Large intestine (tissue), 3 donors: ENCODE measurements at regions not wholly inside any gene's neighbourhood (a gene's known extent, or its start where the extent isn't known, plus 50 kb on each side); places are given as distances from the start of the nearest gene placed in this dataset.

ENCODE experiments used
- DNase-seq, 2 donors: peaks; one replicate each; pipeline versions ENCODE4 v3.0.0 to v3.0.0-alpha.2; 2013
- H3K27ac ChIP-seq: one replicate; pipeline ENCODE4 v1.5.1; 2013; ENCODE audit warnings: low read length
- H3K27me3 ChIP-seq: 2 replicates; pipeline ENCODE4 v1.6.1; 2013; ENCODE audit warnings: low read length; ENCODE audit not compliant: control insufficient read depth, insufficient read depth
- H3K36me3 ChIP-seq: 2 replicates; pipeline ENCODE4 v1.6.1; 2013; ENCODE audit warnings: low read length; ENCODE audit not compliant: control insufficient read depth, insufficient read depth
- H3K4me1 ChIP-seq: one replicate; pipeline ENCODE4 v1.6.1; 2013; ENCODE audit warnings: low read length; ENCODE audit not compliant: control insufficient read depth, insufficient read depth
- H3K4me3 ChIP-seq: one replicate; pipeline ENCODE4 v1.5.1; 2013; ENCODE audit warnings: low read length
- H3K9me3 ChIP-seq: one replicate; pipeline ENCODE4 v1.6.1; 2013; ENCODE audit warnings: mild to moderate bottlenecking, low read depth, low read length, moderate library complexity; ENCODE audit not compliant: control insufficient read depth
- WGBS: methylation state at CpG from one replicate; pipeline ENCODE4 v1.1.5; 2013; ENCODE audit warnings: low lambda C conversion rate; ENCODE audit not compliant: insufficient coverage; 5-methylcytosine and 5-hydroxymethylcytosine counted together

- H3K4me1 ChIP-seq = peaks cover 10% of the 10 kb centered on the region
- H3K9me3 ChIP-seq = no peaks in the 10 kb centered on the region
- no peak overlapping the region for H3K27ac ChIP-seq
- H3K4me3 ChIP-seq = no peak overlapping the region
- no peaks in the 10 kb centered on the region for H3K36me3 ChIP-seq
- no peaks in the 10 kb centered on the region for H3K27me3 ChIP-seq
- DNase-seq = no peak
- no CpG with 5 or more reads among the region's 7 CpGs for WGBS
Measured at GRCh38 chr11:127993788-127994187, 593.6 kb downstream of the ETS1 start.

- no CpG with 5 or more reads among the region's 5 CpGs for WGBS
- peaks cover 10% of the 10 kb centered on the region for H3K4me1 ChIP-seq
- no peak for DNase-seq
- no peak overlapping the region for H3K4me3 ChIP-seq
- no peaks in the 10 kb centered on the region for H3K36me3 ChIP-seq
- H3K27ac ChIP-seq = no peak overlapping the region
- H3K27me3 ChIP-seq = no peaks in the 10 kb centered on the region
- no peaks in the 10 kb centered on the region for H3K9me3 ChIP-seq
Measured at GRCh38 chr11:127993281-127993680, 594.1 kb downstream of the ETS1 start.

DNA sequence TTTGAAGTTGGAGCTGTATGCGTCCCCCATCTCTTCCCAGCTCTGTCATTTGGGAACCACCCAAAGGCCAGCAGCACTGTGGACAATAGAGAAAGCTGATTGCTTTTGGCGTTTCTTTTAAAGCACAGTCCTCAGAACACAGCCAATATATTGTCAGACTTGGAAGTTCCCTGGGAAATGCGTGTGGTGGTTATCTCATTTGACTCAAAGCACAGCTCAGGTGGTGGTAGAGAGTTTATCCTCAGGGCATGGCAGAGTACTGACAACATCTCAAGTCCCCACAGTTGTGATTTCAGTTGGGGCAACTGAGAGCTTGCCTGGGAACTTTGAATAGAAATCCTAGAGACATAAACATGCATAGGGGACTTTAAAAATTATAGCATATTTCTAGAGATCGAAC is 601.3 kb downstream of the ETS1 start:
- no peak for DNase-seq
- H3K4me1 ChIP-seq = no peaks in the 10 kb centered on the region
- no peaks in the 10 kb centered on the region for H3K9me3 ChIP-seq
- 100% methylated on average over 1 of the region's 4 CpGs for WGBS
- no peaks in the 10 kb centered on the region for H3K36me3 ChIP-seq
- H3K27me3 ChIP-seq = no peaks in the 10 kb centered on the region
- H3K27ac ChIP-seq = no peak overlapping the region
- H3K4me3 ChIP-seq = no peak overlapping the region

DNA sequence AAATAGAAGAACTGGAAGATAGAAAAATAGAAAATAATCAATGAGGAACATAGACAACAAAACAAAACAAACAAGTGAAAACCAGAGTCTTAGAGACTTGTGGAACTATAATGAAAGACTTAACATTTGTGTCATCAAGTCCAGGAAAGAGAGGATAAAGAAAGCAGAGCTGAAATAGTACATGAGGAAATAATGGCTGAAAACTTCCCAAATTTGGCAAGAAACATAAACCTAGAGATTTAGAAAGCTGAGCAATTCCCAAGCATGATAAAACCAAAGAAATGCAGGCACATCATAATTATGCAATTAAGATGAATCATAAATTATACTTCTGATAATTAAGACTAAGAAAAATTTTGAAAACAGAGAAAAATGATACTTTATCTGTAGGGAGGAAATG is 614.5 kb downstream of the ETS1 start:
- no peaks in the 10 kb centered on the region for H3K36me3 ChIP-seq
- no peaks in the 10 kb centered on the region for H3K9me3 ChIP-seq
- no peaks in the 10 kb centered on the region for H3K4me1 ChIP-seq
- no peak overlapping the region for H3K4me3 ChIP-seq
- H3K27me3 ChIP-seq = no peaks in the 10 kb centered on the region
- no peak overlapping the region for H3K27ac ChIP-seq
- no peak for DNase-seq

- Histone ChIP-seq H3K27ac (no peak overlapping the region), H3K9me3 (no peaks in the 10 kb centered on the region), H3K4me1 (no peaks in the 10 kb centered on the region), H3K36me3 (no peaks in the 10 kb centered on the region), H3K27me3 (no peaks in the 10 kb centered on the region), H3K4me3 (no peak overlapping the region)
- DNase-seq = no peak
- 80% methylated on average over 1 of the region's 5 CpGs for WGBS
Measured at GRCh38 chr11:127971448-127971847, 615.9 kb downstream of the ETS1 start.

DNA sequence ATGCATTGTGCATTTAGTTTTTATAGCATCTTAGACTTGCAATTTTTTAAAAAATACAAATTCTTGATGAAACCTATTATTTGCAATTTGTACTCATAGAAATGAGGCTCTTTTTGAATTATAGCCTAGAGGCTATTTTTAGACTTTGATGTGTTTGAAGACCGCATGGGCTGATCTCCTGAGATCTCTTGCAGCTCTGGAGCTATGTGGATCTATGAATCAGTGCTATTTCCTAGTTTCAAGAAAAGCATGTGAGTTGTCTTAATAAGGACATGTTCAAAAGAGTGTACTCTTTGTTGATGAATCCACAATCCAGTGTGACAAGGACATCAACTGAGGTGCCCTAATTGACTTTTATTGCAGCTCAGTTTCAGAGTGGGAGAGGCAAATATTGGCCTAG is 620.5 kb downstream of the ETS1 start:
- Histone ChIP-seq H3K9me3 (no peaks in the 10 kb centered on the region), H3K27ac (no peak overlapping the region), H3K4me1 (no peaks in the 10 kb centered on the region), H3K4me3 (no peak overlapping the region), H3K36me3 (no peaks in the 10 kb centered on the region), H3K27me3 (no peaks in the 10 kb centered on the region)
- no CpG with 5 or more reads among the region's 1 CpG for WGBS
- DNase-seq = no peak

- no peak overlapping the region for H3K27ac ChIP-seq
- H3K36me3 ChIP-seq = no peaks in the 10 kb centered on the region
- no peak for DNase-seq
- no peaks in the 10 kb centered on the region for H3K27me3 ChIP-seq
- no peaks in the 10 kb centered on the region for H3K9me3 ChIP-seq
- no peak overlapping the region for H3K4me3 ChIP-seq
- no peaks in the 10 kb centered on the region for H3K4me1 ChIP-seq
- WGBS = 87% methylated on average over 1 of the region's 2 CpGs
Measured at GRCh38 chr11:127965939-127966668, 621.3 kb downstream of the ETS1 start.

DNA sequence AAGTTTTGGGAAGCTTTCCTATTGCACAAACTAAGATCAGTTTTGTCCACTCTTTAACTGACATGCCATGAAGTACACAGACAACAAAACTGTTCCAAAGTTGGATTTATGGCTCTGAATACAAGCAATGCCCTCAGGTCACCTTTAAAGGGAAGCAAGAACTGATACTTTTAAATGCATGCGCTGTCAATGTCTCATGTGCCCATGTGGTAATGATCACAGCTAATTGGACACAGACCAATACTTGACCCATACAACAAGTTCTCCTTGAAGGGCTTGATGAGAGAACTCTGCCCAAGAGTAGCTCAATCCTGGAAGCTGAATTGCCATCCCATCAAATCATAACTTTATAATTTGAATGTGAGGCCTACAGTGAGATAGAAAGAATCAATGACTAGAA is 624.9 kb downstream of the ETS1 start:
- Histone ChIP-seq H3K4me3 (no peak overlapping the region), H3K4me1 (no peaks in the 10 kb centered on the region), H3K9me3 (no peaks in the 10 kb centered on the region), H3K27me3 (no peaks in the 10 kb centered on the region), H3K27ac (no peak overlapping the region), H3K36me3 (no peaks in the 10 kb centered on the region)
- 100% methylated on average over 1 of the region's 1 CpG for WGBS
- peak in 1 of 2 donors; percentile 10 for DNase-seq

DNA sequence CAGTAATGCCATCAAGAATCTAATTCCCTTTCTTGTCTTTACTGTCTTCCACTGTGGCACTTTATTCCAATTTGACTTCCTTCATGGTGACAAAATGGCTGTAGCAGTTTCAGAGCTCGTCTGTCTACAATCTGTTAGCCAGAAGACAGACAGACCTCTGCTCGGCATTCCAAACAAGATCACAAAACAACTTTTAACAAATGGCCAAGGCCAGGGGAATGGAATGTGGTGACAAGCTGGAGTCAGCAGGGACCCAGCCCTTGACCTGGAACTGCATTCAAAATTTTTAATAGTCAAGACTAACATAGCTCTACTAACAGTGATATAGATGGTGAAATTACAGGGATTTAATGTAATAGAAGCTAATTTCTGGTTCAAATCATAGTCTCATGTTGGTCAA is 637.2 kb downstream of the ETS1 start:
- no CpG with 5 or more reads among the region's 2 CpGs for WGBS

DNA sequence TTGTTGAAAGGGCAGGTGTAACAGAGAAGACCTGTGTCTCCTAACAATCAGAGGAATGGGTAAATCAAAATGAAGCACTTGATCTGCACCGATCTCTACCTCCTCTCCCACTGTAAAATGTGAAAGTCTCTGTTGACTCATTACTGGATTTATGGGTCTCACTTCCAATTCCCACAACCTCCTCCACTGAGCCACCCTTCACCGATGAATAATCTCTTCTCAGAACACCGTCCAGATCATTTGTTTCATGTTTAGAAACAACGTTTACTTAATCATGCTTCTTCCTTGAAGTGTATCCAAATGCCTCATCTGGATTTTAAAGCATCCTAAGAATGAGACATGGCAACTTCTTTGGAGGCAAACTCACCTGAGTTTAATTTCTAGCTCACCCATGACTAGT is 643.6 kb downstream of the ETS1 start:
- H3K4me1 ChIP-seq = no peaks in the 10 kb centered on the region
- no peaks in the 10 kb centered on the region for H3K27me3 ChIP-seq
- H3K4me3 ChIP-seq = no peak overlapping the region
- WGBS = 67% methylated on average over 3 of the region's 4 CpGs
- no peaks in the 10 kb centered on the region for H3K9me3 ChIP-seq
- DNase-seq = no peak
- no peaks in the 10 kb centered on the region for H3K36me3 ChIP-seq
- H3K27ac ChIP-seq = no peak overlapping the region

More for the DNA sequence above, 637.2 kb downstream of the ETS1 start:
- Histone ChIP-seq H3K36me3 (no peaks in the 10 kb centered on the region), H3K27me3 (no peaks in the 10 kb centered on the region), H3K27ac (no peak overlapping the region), H3K9me3 (no peaks in the 10 kb centered on the region), H3K4me3 (no peak overlapping the region), H3K4me1 (no peaks in the 10 kb centered on the region)
- no peak for DNase-seq

GRCh38 chr11:127943152-127943551 is 644.2 kb downstream of the ETS1 start:
- Histone ChIP-seq H3K27ac (no peak overlapping the region), H3K27me3 (no peaks in the 10 kb centered on the region), H3K36me3 (no peaks in the 10 kb centered on the region), H3K9me3 (no peaks in the 10 kb centered on the region), H3K4me1 (no peaks in the 10 kb centered on the region), H3K4me3 (no peak overlapping the region)
- WGBS = no CpG with 5 or more reads among the region's 5 CpGs
- DNase-seq = no peak
